ENCODE measurements at regions not wholly inside any gene's neighbourhood (a gene's known extent, or its start where the extent isn't known, plus 50 kb on each side); places are given as distances from the start of the nearest gene placed in this dataset.
"Not testable (repeated sequence)": the region's sequence is repeated elsewhere in the genome, so short reads cannot be mapped to it uniquely, and the experiment has no call there.

- H3K4me3 ChIP-seq (ENCODE audit: low read depth, low read length): no peak overlapping the region
- in situ Hi-C loops (cut with HindIII; ENCODE audit: low sequenced_read_pairs): no loop called here
- no peak for TF ChIP-seq CTCF (IDR thresholded peaks at IDR 0.05; ENCODE audit: low read depth, low read length)
- DNase-seq (ENCODE audit: low read depth, low spot score): no peak
Measured at GRCh38 chr16:16971042-16971441, 499.7 kb downstream of the XYLT1 start.

GRCh38 chr16:16972831-16973230, 497.9 kb downstream of the XYLT1 start:
- H3K4me3 ChIP-seq (ENCODE audit: low read depth, low read length): no peak overlapping the region
- no peak for DNase-seq (ENCODE audit: low read depth, low spot score)
- in situ Hi-C loops (cut with HindIII; ENCODE audit: low sequenced_read_pairs): no loop called here
- TF ChIP-seq CTCF (IDR thresholded peaks at IDR 0.05; ENCODE audit: low read depth, low read length): no peak

GRCh38 chr16:16973707-16974591, 496.8 kb downstream of the XYLT1 start:
- no peak for TF ChIP-seq CTCF (IDR thresholded peaks at IDR 0.05; ENCODE audit: low read depth, low read length)
- no peak overlapping the region for H3K4me3 ChIP-seq (ENCODE audit: low read depth, low read length)
- in situ Hi-C loops (cut with HindIII; ENCODE audit: low sequenced_read_pairs): no loop called here
- DNase-seq (ENCODE audit: low read depth, low spot score): no peak

- no peak for TF ChIP-seq CTCF (IDR thresholded peaks at IDR 0.05; ENCODE audit: low read depth, low read length)
- H3K4me3 ChIP-seq (ENCODE audit: low read depth, low read length): no peak overlapping the region
- in situ Hi-C loops (cut with HindIII; ENCODE audit: low sequenced_read_pairs): no loop called here
- no peak for DNase-seq (ENCODE audit: low read depth, low spot score)
Measured at GRCh38 chr16:16982614-16983013, 488.1 kb downstream of the XYLT1 start.

- no peak for DNase-seq (ENCODE audit: low read depth, low spot score)
- in situ Hi-C loops (cut with HindIII; ENCODE audit: low sequenced_read_pairs): no loop called here
- no peak overlapping the region for H3K4me3 ChIP-seq (ENCODE audit: low read depth, low read length)
- TF ChIP-seq CTCF (IDR thresholded peaks at IDR 0.05; ENCODE audit: low read depth, low read length): no peak
Measured at GRCh38 chr16:16983582-16983981, 487.2 kb downstream of the XYLT1 start.

GRCh38 chr16:16984091-16984490, 486.7 kb downstream of the XYLT1 start:
- in situ Hi-C loops (cut with HindIII; ENCODE audit: low sequenced_read_pairs); H3K4me3 ChIP-seq (ENCODE audit: low read depth, low read length); DNase-seq (ENCODE audit: low read depth, low spot score): not testable (repeated sequence)

- no peak for TF ChIP-seq CTCF (IDR thresholded peaks at IDR 0.05; ENCODE audit: low read depth, low read length)
- no peak for DNase-seq (ENCODE audit: low read depth, low spot score)
- in situ Hi-C loops (cut with HindIII; ENCODE audit: low sequenced_read_pairs): no loop called here
- H3K4me3 ChIP-seq (ENCODE audit: low read depth, low read length): no peak overlapping the region
Measured at GRCh38 chr16:16985707-16986106, 485.1 kb downstream of the XYLT1 start.

Data from astrocyte of the spinal cord (primary cell).